Heart right ventricle (tissue), 16 donors: ENCODE measurements at regions not wholly inside any gene's neighbourhood (a gene's known extent, or its start where the extent isn't known, plus 50 kb on each side); places are given as distances from the start of the nearest gene placed in this dataset.

Source experiments
- ATAC-seq, 8 donors: fragments of 200-7000 bp; cut with Tn5 transposase; one replicate each; pipeline ENCODE4 v1.9.1; 2020; ENCODE audit warnings: mild to moderate bottlenecking in 8 of 8, moderate library complexity in 8 of 8, moderate number of reproducible peaks in 1 of 8
- DNase-seq, 2 donors: peaks; one replicate each; pipeline ENCODE4 v3.0.0-alpha.2; 2020
- H3K27ac ChIP-seq, 10 donors: fragments of 200-600 bp; sonication (generic) in 2 of 10; one replicate each; pipeline versions ENCODE4 v1.5.0 to v1.8.0; 2020 to 2022; ENCODE audit warnings: mild to moderate bottlenecking in 3 of 10
- H3K27me3 ChIP-seq, 7 donors: fragments of 200-600 bp; one replicate each; pipeline ENCODE4 v1.8.0; 2021 to 2022; ENCODE audit warnings: mild to moderate bottlenecking in 2 of 7
- H3K36me3 ChIP-seq, 9 donors: fragments of 200-600 bp; sonication (generic) in 1 of 9; one replicate each; pipeline versions ENCODE4 v1.5.0 to v1.8.0; 2020 to 2022; ENCODE audit warnings: mild to moderate bottlenecking in 2 of 9
- H3K4me1 ChIP-seq, 9 donors: fragments of 200-600 bp; sonication (generic) in 1 of 9; one replicate each; pipeline versions ENCODE4 v1.5.0 to v1.8.0; 2020 to 2022; ENCODE audit warnings: mild to moderate bottlenecking in 4 of 9
- H3K4me3 ChIP-seq, 10 donors: fragments of 200-600 bp; sonication (generic) in 2 of 10; one replicate each; pipeline versions ENCODE4 v1.5.0 to v1.8.0; 2020 to 2022; ENCODE audit warnings: mild to moderate bottlenecking in 7 of 10, moderate library complexity in 2 of 10
- H3K9me3 ChIP-seq, 11 donors: fragments of 200-600 bp in 10 of 11; sonication (generic) in 2 of 11; one replicate each; pipeline versions ENCODE4 v1.5.0 to v1.8.0; 2013 to 2022; ENCODE audit warnings: mild to moderate bottlenecking in 2 of 11, control low read depth in 1 of 11, moderate library complexity in 1 of 11
- CTCF ChIP-seq, 9 donors: fragments of 200-600 bp; sonication (generic) in 2 of 9; IDR thresholded peaks; one replicate each; pipeline versions ENCODE4 v1.5.0 to v1.8.0; 2021 to 2022; ENCODE audit warnings: antibody characterized with exemption in 9 of 9, mild to moderate bottlenecking in 5 of 9, moderate library complexity in 1 of 9
- WGBS, 2 donors: extraction: QIAGEN DNeasy Blood & Tissue Kit; methylation state at CpG; one replicate each; pipeline ENCODE4 v1.1.7; 2013; ENCODE audit warnings: inconsistent platforms in 1 of 2; 5-methylcytosine and 5-hydroxymethylcytosine counted together
- intact Hi-C, 10 donors: fragments of 100-400 bp; cut with DNase I; formaldehyde crosslinking; loops; one replicate each; pipeline versions ENCODE4 v1.11.1 to v1.14.2; 2022
- donor health status: Arrhythmogenic right ventricular cardiomyopathy.
- donor health status: ischemic (EF 13 %, LVEDD 7.1; RV severe dilation, severe dysfunction).
- donor health status: healthy with polysubstance abuse.
- donor health status: DM: no; HTN: yes; CAD: no.
- donor health status: DM: no; HTN: no; CAD: no.
- donor health status: ischemic (EF 25% LVEDD 6.9; RV normal size, moderate dysfunction).
- donor health status: ischemic (EF 25% LVEDD 5.7; RV mildly dilated, moderate dysfunction).
- donor health status: healthy.
- donor health status: DM: yes; HTN: yes; CAD: no.
- donor health status: Ischemic cardiomyopathy.
- donor health status: ischemic (EF 35%, LVEDD 5.7; RV mildly dilated, moderate dysfunction).
- donor health status: nonischemic (EF 11% LVEDD 7.7; RV severe dilation, severe dysfunction).
- donor health status: DM: yes; HTN: yes; CAD: no.
- donor health status: PGD.
- donor health status: ischemic (EF 29% LVEDD 5.4; RV normal size, mild dysfunction).
- donor health status: nonischemic (EF 23%, LVEDD 6.1; RV moderate dilation, normal function).

- no peaks in the 10 kb centered on the region for H3K36me3 ChIP-seq
- H3K9me3 ChIP-seq: peaks cover 0 to 35% (median 0%) of the 10 kb centered on the region in 11 donors
- ATAC-seq: no peak
- no peak overlapping the region for H3K27ac ChIP-seq
- 84 to 90% methylated on average over 3 of the region's 3 CpGs for WGBS, 2 donors
- H3K4me3 ChIP-seq: no peak overlapping the region
- no peaks in the 10 kb centered on the region for H3K4me1 ChIP-seq
- DNase-seq: no peak
- intact Hi-C loops: loop anchor here in 1 of 10 donors (10.0 kb wide), 1 partner anchor 628 kb away; no protein-coding TSS in a partner anchor
- no peak for TF ChIP-seq CTCF (IDR thresholded peaks at IDR 0.05)
- no peaks in the 10 kb centered on the region for H3K27me3 ChIP-seq
Observed at GRCh38 chr2:183426825-183427224, 302.6 kb downstream of the NUP35 start.

GRCh38 chr2:183427558-183427957, 303.3 kb downstream of the NUP35 start:
- no peaks in the 10 kb centered on the region for H3K4me1 ChIP-seq
- H3K9me3 ChIP-seq: peaks cover 0 to 34% (median 0%) of the 10 kb centered on the region in 11 donors
- intact Hi-C loops: loop anchor here in 1 of 10 donors (10.0 kb wide), 1 partner anchor 627 kb away; no protein-coding TSS in a partner anchor
- no peak for DNase-seq
- no peak for TF ChIP-seq CTCF (IDR thresholded peaks at IDR 0.05)
- H3K36me3 ChIP-seq: no peaks in the 10 kb centered on the region
- H3K4me3 ChIP-seq: no peak overlapping the region
- 84 to 85% methylated on average over 3 of the region's 3 CpGs for WGBS, 2 donors
- no peak overlapping the region for H3K27ac ChIP-seq
- no peak for ATAC-seq
- H3K27me3 ChIP-seq: no peaks in the 10 kb centered on the region

DNA sequence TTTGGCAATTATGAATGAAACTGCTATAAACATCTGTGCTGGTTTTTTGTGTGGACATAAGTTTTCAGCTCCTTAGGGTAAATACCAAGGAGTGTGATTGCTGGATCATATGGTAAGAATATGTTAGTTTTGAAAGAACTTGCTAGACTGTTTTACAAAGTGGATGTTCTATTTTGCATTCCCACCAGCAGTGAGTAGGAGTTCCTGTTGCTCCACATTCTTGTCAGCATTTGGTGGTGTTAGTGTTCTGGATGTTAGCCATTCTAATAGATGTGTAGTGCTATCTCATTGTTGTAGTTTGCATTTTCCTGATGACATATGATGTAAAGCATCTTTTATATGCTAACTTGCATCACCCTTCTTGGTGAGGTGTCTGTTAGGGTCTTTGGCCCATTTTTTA, 304.6 kb downstream of the NUP35 start:
- no peak for TF ChIP-seq CTCF (IDR thresholded peaks at IDR 0.05)
- Histone ChIP-seq H3K9me3 (peaks cover 0 to 34% (median 0%) of the 10 kb centered on the region in 11 donors), H3K27ac (no peak overlapping the region), H3K4me3 (no peak overlapping the region), H3K27me3 (no peaks in the 10 kb centered on the region), H3K4me1 (no peaks in the 10 kb centered on the region), H3K36me3 (no peaks in the 10 kb centered on the region)
- no peak for DNase-seq
- ATAC-seq: no peak
- intact Hi-C loops: loop anchor here in 1 of 10 donors (10.0 kb wide), 1 partner anchor 626 kb away; no protein-coding TSS in a partner anchor

DNA sequence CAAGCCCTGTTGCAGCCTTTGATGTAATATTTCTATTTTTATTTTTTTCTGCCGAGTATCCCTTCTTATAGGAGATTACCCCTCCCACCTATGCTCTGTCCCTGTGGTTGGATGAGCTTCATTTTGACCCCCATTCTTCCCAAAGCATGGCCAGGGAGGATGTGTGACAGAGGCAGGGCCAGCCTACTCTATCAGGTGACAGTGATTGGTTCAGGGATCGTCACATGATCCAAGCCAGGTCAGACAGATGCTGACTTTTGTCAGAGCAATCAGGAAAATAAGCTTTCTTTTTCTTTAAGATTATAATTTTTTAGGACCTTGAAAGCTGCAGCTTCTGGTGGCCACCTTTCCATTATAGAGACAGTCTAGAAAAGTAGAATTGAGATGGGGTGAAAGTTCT, 314.3 kb downstream of the NUP35 start:
- DNase-seq: no peak
- Histone ChIP-seq H3K4me3 (no peak overlapping the region), H3K36me3 (no peaks in the 10 kb centered on the region), H3K9me3 (no peaks in the 10 kb centered on the region), H3K27me3 (no peaks in the 10 kb centered on the region), H3K4me1 (no peaks in the 10 kb centered on the region), H3K27ac (no peak overlapping the region)
- no peak for TF ChIP-seq CTCF (IDR thresholded peaks at IDR 0.05)
- intact Hi-C loops: no loop called here
- WGBS, 2 donors: 71 to 81% methylated on average over 2 of the region's 2 CpGs
- no peak for ATAC-seq
